ENCODE measurements at regions not wholly inside any gene's neighbourhood (a gene's known extent, or its start where the extent isn't known, plus 50 kb on each side); places are given as distances from the start of the nearest gene placed in this dataset.

DNA sequence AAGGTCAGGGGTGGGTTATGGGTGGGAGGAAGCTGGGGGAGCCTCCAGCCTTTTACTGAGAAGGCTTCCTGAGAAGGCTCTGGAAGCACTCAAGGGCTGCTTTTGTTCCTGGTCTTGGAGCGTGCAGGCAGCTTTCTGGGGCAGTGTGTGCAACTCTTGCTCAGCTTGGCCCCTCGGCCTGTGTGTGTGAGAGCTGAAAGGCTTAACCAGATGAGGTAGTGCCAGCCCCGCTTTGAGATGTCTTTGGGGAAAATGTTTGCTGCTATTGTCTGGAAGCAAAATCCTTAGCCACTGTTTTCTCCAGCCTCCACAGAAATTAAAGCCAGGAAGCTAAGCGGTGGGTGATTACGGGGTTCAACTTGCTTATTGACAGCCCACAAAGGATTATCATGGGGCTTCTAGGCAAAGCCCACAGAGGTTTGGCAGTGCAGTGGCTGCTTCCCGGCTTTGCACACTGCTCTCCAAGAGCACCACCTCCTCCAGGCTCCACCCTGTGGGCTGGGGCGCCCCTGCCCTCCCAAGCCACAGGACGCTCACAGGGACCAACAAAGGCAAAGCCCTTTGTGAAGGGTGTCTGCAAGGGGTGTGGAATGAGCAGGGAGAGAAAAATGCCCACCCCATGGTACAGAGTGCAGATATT is 121.7 kb upstream of the TLE3 start:
- TF ChIP-seq, protein P1, sequence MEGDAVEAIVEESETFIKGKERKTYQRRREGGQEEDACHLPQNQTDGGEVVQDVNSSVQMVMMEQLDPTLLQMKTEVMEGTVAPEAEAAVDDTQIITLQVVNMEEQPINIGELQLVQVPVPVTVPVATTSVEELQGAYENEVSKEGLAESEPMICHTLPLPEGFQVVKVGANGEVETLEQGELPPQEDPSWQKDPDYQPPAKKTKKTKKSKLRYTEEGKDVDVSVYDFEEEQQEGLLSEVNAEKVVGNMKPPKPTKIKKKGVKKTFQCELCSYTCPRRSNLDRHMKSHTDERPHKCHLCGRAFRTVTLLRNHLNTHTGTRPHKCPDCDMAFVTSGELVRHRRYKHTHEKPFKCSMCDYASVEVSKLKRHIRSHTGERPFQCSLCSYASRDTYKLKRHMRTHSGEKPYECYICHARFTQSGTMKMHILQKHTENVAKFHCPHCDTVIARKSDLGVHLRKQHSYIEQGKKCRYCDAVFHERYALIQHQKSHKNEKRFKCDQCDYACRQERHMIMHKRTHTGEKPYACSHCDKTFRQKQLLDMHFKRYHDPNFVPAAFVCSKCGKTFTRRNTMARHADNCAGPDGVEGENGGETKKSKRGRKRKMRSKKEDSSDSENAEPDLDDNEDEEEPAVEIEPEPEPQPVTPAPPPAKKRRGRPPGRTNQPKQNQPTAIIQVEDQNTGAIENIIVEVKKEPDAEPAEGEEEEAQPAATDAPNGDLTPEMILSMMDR (IDR thresholded peaks at IDR 0.05; ENCODE audit: low read depth, low read length, poor library complexity, severe bottlenecking): no peak
- no peak for TF ChIP-seq EZH2phosphoT487 (IDR thresholded peaks at IDR 0.05; ENCODE audit: borderline replicate concordance, low read length)
